ENCODE measurements at regions not wholly inside any gene's neighbourhood (a gene's known extent, or its start where the extent isn't known, plus 50 kb on each side); places are given as distances from the start of the nearest gene placed in this dataset.

- Mint-ChIP-seq H3K4me1 (ENCODE audit: low read depth) (no peaks in the 10 kb centered on the region), H3K9me3 (no peaks in the 10 kb centered on the region), H3K27ac (no peak overlapping the region), H3K36me3 (ENCODE audit: low read depth) (no peaks in the 10 kb centered on the region), H3K27me3 (ENCODE audit: insufficient read depth) (peaks cover 2% of the 10 kb centered on the region), H3K4me3 (no peak overlapping the region)
- DNase-seq (ENCODE audit: low spot score): no peak
- intact Hi-C loops (cut with micrococcal nuclease): no loop called here
These were observed 177.1 kb upstream of the HDAC4 start for GRCh38 chr2:239577935-239578334.

GRCh38 chr2:239576784-239577685 is 176.2 kb upstream of the HDAC4 start:
- Mint-ChIP-seq H3K9me3 (no peaks in the 10 kb centered on the region), H3K4me3 (no peak overlapping the region), H3K36me3 (ENCODE audit: low read depth) (no peaks in the 10 kb centered on the region), H3K4me1 (ENCODE audit: low read depth) (no peaks in the 10 kb centered on the region), H3K27ac (no peak overlapping the region), H3K27me3 (ENCODE audit: insufficient read depth) (peaks cover 4% of the 10 kb centered on the region)
- DNase-seq (ENCODE audit: low spot score): no peak
- intact Hi-C loops (cut with micrococcal nuclease): no loop called here

- Mint-ChIP-seq H3K4me1 (ENCODE audit: low read depth) (no peaks in the 10 kb centered on the region), H3K36me3 (ENCODE audit: low read depth) (no peaks in the 10 kb centered on the region), H3K27me3 (ENCODE audit: insufficient read depth) (peaks cover 4% of the 10 kb centered on the region), H3K4me3 (no peak overlapping the region), H3K9me3 (no peaks in the 10 kb centered on the region), H3K27ac (no peak overlapping the region)
- intact Hi-C loops (cut with micrococcal nuclease): no loop called here
- no peak for DNase-seq (ENCODE audit: low spot score)
These were observed 175.2 kb upstream of the HDAC4 start for GRCh38 chr2:239575931-239576445.

GRCh38 chr2:239574434-239575156 is 173.8 kb upstream of the HDAC4 start:
- no peak overlapping the region for H3K27ac Mint-ChIP-seq

GRCh38 chr2:239574054-239574433 is 173.2 kb upstream of the HDAC4 start:
- no peak for DNase-seq (ENCODE audit: low spot score)
- intact Hi-C loops (cut with micrococcal nuclease): no loop called here
- no peak overlapping the region for H3K4me3 Mint-ChIP-seq
- no peaks in the 10 kb centered on the region for H3K4me1 Mint-ChIP-seq (ENCODE audit: low read depth)
- peaks cover 3% of the 10 kb centered on the region for H3K27me3 Mint-ChIP-seq (ENCODE audit: insufficient read depth)
- H3K36me3 Mint-ChIP-seq (ENCODE audit: low read depth): no peaks in the 10 kb centered on the region
- no peaks in the 10 kb centered on the region for H3K9me3 Mint-ChIP-seq
- H3K27ac Mint-ChIP-seq: no peak overlapping the region

More at GRCh38 chr2:239574434-239575156, 173.8 kb upstream of the HDAC4 start:
- no peaks in the 10 kb centered on the region for H3K4me1 Mint-ChIP-seq (ENCODE audit: low read depth)
- no peaks in the 10 kb centered on the region for H3K36me3 Mint-ChIP-seq (ENCODE audit: low read depth)
- DNase-seq (ENCODE audit: low spot score): no peak
- no peaks in the 10 kb centered on the region for H3K9me3 Mint-ChIP-seq
- no peak overlapping the region for H3K4me3 Mint-ChIP-seq
- intact Hi-C loops (cut with micrococcal nuclease): no loop called here
- peaks cover 3% of the 10 kb centered on the region for H3K27me3 Mint-ChIP-seq (ENCODE audit: insufficient read depth)

- intact Hi-C loops (cut with micrococcal nuclease): no loop called here
- peaks cover 3% of the 10 kb centered on the region for H3K27me3 Mint-ChIP-seq (ENCODE audit: insufficient read depth)
- no peaks in the 10 kb centered on the region for H3K4me1 Mint-ChIP-seq (ENCODE audit: low read depth)
- no peak for DNase-seq (ENCODE audit: low spot score)
- H3K36me3 Mint-ChIP-seq (ENCODE audit: low read depth): no peaks in the 10 kb centered on the region
- H3K27ac Mint-ChIP-seq: no peak overlapping the region
- H3K4me3 Mint-ChIP-seq: no peak overlapping the region
- H3K9me3 Mint-ChIP-seq: no peaks in the 10 kb centered on the region
These were observed 170.2 kb upstream of the HDAC4 start for GRCh38 chr2:239570971-239571520.

- Mint-ChIP-seq H3K4me3 (no peak overlapping the region), H3K36me3 (ENCODE audit: low read depth) (no peaks in the 10 kb centered on the region), H3K27me3 (ENCODE audit: insufficient read depth) (peaks cover 3% of the 10 kb centered on the region), H3K4me1 (ENCODE audit: low read depth) (no peaks in the 10 kb centered on the region), H3K27ac (no peak overlapping the region), H3K9me3 (no peaks in the 10 kb centered on the region)
- DNase-seq (ENCODE audit: low spot score): no peak
- intact Hi-C loops (cut with micrococcal nuclease): no loop called here
These were observed 169.6 kb upstream of the HDAC4 start for GRCh38 chr2:239570216-239570925.

- Mint-ChIP-seq H3K27ac (no peak overlapping the region), H3K4me3 (no peak overlapping the region), H3K27me3 (ENCODE audit: insufficient read depth) (peaks cover 3% of the 10 kb centered on the region), H3K36me3 (ENCODE audit: low read depth) (no peaks in the 10 kb centered on the region), H3K4me1 (ENCODE audit: low read depth) (no peaks in the 10 kb centered on the region), H3K9me3 (no peaks in the 10 kb centered on the region)
- intact Hi-C loops (cut with micrococcal nuclease): no loop called here
- no peak for DNase-seq (ENCODE audit: low spot score)
These were observed 168.7 kb upstream of the HDAC4 start for GRCh38 chr2:239569401-239570090.

- Mint-ChIP-seq H3K36me3 (ENCODE audit: low read depth) (no peaks in the 10 kb centered on the region), H3K4me1 (ENCODE audit: low read depth) (no peaks in the 10 kb centered on the region), H3K9me3 (no peaks in the 10 kb centered on the region), H3K27me3 (ENCODE audit: insufficient read depth) (peaks cover 3% of the 10 kb centered on the region), H3K27ac (no peak overlapping the region), H3K4me3 (no peak overlapping the region)
- DNase-seq (ENCODE audit: low spot score): no peak
- intact Hi-C loops (cut with micrococcal nuclease): no loop called here
These were observed 167.8 kb upstream of the HDAC4 start for GRCh38 chr2:239568601-239569000.

GRCh38 chr2:239567786-239568185 is 167.0 kb upstream of the HDAC4 start:
- Mint-ChIP-seq H3K27me3 (ENCODE audit: insufficient read depth) (peaks cover 6% of the 10 kb centered on the region), H3K36me3 (ENCODE audit: low read depth) (no peaks in the 10 kb centered on the region), H3K4me3 (no peak overlapping the region), H3K27ac (no peak overlapping the region), H3K9me3 (no peaks in the 10 kb centered on the region), H3K4me1 (ENCODE audit: low read depth) (no peaks in the 10 kb centered on the region)
- DNase-seq (ENCODE audit: low spot score): no peak
- intact Hi-C loops (cut with micrococcal nuclease): no loop called here

- H3K4me1 Mint-ChIP-seq (ENCODE audit: low read depth): no peaks in the 10 kb centered on the region
- no peak overlapping the region for H3K4me3 Mint-ChIP-seq
- H3K36me3 Mint-ChIP-seq (ENCODE audit: low read depth): no peaks in the 10 kb centered on the region
- no peaks in the 10 kb centered on the region for H3K9me3 Mint-ChIP-seq
- no peak overlapping the region for H3K27ac Mint-ChIP-seq
- DNase-seq (ENCODE audit: low spot score): no peak
- intact Hi-C loops (cut with micrococcal nuclease): no loop called here
- H3K27me3 Mint-ChIP-seq (ENCODE audit: insufficient read depth): peaks cover 5% of the 10 kb centered on the region
These were observed 166.3 kb upstream of the HDAC4 start for GRCh38 chr2:239566995-239567568.

Data from activated T-helper 1 cell treated with anti-CD3 and anti-CD28 coated beads, Interleukin-12 subunit alpha, Interleukin-12 subunit beta, Interleukin-2, Interleukin-4 antibody, amounts not matched to agents 30 ng/mL and 10 ng/mL and 1 ng/mL, durations not matched to agents 14 hours and 24 hours and 36 hours (primary cell).